ENCODE measurements at regions not wholly inside any gene's neighbourhood (a gene's known extent, or its start where the extent isn't known, plus 50 kb on each side); places are given as distances from the start of the nearest gene placed in this dataset.
"Not testable (repeated sequence)": the region's sequence is repeated elsewhere in the genome, so short reads cannot be mapped to it uniquely, and the experiment has no call there.

DNA sequence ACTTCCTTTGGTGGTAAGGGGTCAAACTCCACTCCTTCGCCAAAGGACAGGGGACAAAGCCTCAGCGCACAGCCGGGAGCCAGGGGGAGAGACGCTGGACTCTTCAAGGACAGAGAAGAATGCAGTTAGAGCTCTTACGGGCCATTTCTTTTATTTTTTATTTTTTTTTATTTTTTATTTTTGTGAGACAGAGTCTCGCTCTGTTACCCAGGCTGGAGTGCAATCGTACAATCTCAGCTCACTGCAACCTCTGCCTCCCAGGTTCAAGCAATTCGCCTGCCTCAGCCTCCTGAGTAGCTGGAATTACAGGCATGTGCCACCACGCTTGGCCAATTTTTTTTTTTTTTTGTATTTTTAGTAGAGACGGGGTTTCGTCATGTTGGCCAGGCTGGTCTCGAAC lies 93.2 kb upstream of the RPH3AL start, which contains the start of gene RFLNB:
RFLNB (minus strand) TSS at position 101 of the 400 bp plus-strand sequence.
- not testable (repeated sequence) for DNase-seq (ENCODE audit: low read depth)

DNA sequence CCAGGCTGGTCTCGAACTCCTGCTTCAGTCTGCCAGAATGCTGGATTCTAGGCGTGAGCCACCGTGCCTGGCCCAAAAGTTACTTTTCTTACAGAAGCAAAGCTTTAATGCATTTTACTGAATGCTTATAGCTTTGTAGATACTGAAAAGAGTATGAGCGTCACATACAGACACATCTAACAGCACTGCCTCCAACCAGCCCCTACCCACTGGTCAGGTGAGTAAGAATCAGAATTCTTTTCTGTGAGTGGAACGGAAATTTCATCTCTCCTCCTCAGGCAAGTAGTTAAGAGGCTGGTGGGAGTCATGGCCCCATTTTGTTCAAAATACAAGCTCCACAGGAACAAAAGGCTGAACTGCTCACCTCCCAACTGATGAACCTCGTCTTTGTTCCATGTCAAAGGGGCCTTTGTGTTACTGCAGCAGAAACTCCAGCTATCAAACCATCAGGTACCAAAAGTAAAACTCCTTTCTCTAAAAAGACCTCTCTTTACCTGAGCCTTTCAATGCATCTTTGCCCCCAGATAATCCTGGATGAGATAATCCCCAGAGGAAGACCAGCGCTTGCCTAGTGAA lies 92.4 kb upstream of the RPH3AL start:
- no peak for DNase-seq (ENCODE audit: low read depth)

DNA sequence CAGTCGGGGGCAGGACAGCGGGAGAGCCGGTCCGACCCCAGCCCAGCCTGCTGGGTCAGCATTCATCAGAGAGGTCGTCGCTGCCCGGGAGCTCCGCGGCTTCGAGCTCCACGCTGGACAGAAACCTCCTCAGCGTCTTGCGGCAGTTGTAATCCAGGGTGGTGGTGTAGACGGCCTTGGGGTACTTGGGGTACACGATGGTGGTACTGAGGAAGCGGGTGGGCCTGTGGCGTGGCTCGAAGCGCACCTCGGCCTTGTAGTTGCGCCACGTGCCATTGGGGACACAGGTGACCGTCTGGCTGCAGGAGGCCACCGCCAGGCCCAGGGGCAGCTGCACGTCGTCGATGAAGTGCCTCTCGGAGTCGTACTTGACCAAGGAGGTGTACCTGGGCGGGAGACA lies 90.5 kb upstream of the RPH3AL start:
- no peak for DNase-seq (ENCODE audit: low read depth)

DNA sequence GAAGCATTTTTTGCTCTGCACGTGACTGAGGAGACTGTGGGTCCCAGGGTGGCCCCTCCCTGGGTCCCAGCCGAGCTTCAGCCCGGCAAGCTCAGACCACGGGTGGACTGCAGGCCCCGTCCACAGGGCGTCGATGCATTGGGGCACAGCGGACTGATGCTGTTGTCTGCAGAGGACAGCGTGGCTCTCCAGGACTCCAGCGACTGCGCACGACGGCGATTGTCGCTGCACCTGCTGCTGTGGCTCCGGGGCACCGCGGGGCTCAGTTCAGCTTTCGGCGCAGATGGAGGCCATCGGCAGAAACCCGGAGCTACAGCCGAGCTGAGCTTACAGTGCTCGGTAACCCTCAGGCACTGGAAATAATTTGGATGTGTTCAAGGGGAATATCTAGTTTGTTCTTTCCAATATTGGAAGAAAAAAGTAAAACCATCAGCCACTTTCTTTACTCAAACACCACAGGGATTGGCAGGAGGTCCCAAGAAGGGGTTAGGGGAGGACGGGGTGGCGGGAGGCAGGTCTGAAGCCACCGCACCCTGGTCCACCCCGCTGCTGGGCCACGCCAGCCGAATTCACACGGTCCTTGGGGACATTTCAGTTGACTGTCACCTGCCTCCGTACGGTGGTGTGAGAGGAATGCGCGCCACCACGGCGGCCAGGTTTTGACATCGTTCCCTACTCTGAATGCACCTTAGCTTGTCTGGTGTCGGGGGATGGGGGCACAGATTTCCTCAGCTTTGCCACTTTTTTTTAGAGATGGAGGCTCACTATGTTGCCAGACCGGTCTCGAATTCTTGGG lies 88.7 kb upstream of the RPH3AL start:
- no peak for DNase-seq (ENCODE audit: low read depth)

DNA sequence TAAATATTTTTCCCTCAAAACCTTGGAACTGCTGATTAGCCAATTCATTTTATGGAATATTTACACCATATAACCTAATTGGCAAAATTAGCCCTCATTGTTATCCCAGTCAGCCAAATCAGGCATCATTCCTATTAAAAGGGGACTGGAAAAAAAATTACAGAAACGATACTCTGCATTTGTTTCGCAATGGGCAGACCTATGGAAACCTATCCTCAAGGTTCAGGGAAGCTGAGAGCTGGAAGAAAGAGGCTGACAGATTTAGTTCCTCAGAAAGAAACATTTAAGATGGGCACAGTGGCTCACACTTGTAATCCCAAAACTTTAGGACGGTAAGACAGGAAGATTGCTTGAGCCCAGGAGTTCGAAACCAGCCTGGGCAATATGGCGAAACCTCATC lies 85.6 kb upstream of the RPH3AL start:
- no peak for DNase-seq (ENCODE audit: low read depth)

DNA sequence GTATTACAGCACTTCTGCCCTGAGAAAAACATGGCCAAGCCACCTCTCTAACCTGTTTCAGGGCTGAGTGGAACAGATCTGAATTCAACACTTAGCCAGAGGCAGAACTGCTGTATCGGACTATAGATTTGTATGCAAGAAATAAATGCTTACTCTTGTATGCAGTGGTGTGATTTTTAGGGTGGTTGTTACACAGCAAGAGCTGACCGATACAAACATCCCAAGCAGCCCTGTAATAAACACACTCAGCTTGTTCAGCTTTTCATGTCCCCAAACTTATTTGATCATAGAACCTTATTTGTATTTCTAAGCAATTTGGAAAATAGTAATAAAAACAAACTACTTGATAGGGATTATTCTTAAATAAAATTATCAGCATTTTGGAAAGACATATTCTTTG lies 84.9 kb upstream of the RPH3AL start:
- no peak for DNase-seq (ENCODE audit: low read depth)

DNA sequence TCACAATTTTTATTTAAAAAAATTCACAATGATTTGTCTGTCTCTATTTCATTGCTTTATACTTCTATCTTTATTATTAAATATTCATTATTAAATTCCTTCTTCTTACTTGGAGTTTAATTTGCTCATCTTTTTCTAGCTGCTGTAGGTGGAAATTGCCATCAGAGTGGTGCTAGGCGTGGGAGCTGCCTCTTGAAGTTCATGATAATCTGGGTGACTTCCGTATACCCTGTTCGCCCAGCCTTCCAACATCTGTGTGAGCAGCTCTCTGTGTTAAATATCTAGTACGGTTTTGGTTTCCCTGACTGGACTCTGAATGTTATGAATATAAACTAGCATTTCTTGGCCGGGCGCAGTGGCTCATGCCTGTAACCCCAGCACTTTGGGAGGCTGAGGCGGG lies 84.0 kb upstream of the RPH3AL start:
- DNase-seq (ENCODE audit: low read depth), result no peak

DNA sequence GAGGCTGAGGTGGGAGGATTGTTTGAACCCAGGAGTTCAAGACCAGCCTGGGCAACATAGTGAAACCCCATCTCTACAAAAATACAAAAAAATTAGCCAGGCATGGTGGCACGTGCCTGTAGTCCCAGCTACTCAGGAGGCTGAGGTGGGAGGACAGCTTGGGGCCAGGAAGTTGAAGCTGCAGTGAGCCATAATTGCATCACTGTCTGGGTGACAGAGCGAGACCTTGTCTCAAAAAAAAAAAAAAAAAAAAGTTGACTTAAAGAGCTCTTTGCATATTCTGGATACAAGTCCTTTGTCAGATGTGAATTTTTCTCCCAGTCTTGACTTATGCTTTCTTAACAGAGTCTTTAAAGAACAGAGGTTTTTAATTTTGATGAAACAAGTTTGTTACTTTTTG lies 79.9 kb upstream of the RPH3AL start:
- DNase-seq (ENCODE audit: low read depth), result not testable (repeated sequence)

DNA sequence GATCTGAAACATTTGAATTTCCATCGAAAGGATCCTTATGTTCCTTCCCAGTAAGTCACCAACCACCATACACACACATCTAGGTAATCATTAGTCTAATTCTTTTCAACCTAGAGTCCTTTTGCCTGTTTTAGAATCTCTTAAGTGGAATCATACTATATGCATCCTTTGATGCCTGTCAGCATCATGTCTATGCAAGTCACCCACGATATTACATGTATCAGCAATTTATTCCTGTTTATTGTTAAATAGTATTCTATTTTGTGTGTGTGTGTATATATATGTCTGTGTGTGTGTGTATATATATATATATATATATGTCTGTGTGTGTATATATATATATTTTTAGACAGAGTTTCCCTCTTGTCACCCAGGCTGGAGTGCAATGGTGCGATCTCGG lies 78.9 kb upstream of the RPH3AL start:
- no peak for DNase-seq (ENCODE audit: low read depth)

DNA sequence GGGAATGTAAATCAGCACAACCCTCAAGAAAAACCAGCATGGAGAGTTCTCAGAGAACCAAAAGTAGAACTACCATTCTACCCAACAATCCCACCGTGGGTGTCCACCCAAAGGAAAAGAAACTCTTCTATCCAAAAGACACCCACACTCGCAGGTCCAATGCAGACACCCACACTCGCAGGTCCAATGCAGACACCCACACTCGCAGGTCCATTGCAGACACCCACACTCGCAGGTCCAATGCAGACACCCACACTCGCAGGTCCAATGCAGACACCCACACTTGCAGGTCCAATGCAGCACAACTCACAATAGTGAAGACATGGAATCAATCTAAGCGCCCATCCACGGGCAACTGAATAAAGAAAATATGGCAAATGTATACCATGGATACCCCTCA lies 77.0 kb upstream of the RPH3AL start:
- DNase-seq (ENCODE audit: low read depth), result no peak

DNA sequence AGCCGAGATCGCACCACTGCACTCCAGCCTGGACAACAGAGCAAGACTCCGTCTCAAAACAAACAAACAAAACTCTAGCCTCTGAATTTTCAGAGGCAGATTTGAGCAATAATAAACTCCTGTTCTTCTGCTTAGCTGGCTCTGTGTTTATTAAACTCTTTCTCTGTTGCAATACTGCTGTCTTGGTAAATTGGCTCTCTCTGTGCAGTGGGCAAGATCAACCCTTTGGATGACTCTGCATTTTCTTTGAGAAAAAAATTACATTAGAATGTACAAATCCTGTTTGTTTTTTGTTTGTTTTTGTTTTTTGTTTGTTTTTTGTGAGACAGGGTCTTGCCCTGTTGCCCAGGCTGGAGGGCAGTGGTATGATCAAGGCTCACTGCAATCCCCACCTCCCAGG lies 75.8 kb upstream of the RPH3AL start:
- DNase-seq (ENCODE audit: low read depth), result no peak

DNA sequence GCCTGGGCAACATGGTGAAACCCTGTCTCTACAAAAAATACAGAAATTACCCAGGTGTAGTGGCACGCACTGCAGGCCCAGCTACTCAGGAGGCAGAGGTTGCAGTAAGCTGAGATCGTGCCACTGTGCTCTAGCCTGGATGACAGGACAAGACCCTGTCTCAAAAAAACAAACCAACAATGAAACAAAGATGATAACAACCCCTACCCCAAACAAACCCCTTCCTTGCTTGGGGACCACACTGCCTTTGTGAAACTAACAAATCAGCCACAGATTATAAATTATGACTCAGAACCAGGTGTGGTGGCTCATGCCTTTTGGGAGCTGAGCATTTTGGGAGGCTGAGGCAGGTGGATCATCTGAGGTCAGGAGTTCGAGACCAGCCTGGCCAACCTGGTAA lies 75.3 kb upstream of the RPH3AL start:
- DNase-seq (ENCODE audit: low read depth), result no peak

DNA sequence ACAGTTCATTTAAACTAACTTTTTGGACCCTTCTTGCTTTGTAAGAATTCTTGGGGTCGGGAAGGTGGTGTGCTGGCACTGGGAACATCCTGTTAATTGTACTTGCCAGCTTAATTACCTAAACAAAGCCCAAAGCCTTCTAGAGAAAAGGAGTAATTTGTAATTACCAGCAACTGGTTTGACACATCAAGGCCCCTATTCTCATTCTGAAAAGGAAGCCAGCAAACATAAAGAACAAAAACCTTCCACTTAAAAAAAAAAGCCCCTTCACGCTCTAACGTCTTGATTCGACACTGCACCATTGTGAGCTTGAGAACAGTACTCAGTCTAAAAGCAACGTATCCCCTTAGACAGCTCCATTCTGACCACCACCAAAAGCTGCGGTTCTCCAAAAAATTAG lies 74.7 kb upstream of the RPH3AL start:
- DNase-seq (ENCODE audit: low read depth), result no peak

DNA sequence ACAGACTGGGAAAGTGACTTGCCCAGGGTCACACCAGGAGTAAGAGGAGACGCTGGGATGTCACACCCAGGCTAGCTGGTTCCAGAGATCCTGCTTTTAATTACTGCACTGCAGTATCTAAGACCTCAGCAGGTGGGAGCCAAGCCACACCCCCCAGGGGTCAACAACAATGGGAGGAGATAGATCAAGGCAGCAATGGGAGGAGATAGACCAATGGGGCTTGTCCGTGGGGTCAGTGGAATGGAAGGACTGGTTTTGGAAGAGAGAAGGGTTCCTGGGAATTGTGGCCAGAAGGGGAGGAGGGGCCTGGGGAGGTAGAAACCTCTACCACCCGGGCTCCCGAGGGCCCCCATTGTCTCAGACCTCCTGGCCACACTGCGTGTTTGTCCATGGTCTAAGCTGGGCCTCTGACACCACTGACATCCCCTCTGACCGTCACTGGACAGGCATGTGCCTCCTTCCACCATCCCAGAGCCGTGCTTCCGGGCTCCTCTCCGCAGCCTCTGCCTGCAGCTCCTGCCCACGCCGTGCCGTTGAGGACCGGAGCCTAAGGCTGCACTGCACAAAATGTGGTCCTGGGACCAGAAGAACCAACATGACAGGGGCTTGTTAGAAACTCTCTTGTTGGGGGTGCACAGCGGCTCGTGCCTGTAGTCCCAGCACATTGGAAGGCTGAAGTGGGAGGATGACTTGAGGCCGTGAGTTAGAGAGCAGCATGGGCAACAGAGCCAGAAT lies 69.8 kb upstream of the RPH3AL start:
- no peak for DNase-seq (ENCODE audit: low read depth)

DNA sequence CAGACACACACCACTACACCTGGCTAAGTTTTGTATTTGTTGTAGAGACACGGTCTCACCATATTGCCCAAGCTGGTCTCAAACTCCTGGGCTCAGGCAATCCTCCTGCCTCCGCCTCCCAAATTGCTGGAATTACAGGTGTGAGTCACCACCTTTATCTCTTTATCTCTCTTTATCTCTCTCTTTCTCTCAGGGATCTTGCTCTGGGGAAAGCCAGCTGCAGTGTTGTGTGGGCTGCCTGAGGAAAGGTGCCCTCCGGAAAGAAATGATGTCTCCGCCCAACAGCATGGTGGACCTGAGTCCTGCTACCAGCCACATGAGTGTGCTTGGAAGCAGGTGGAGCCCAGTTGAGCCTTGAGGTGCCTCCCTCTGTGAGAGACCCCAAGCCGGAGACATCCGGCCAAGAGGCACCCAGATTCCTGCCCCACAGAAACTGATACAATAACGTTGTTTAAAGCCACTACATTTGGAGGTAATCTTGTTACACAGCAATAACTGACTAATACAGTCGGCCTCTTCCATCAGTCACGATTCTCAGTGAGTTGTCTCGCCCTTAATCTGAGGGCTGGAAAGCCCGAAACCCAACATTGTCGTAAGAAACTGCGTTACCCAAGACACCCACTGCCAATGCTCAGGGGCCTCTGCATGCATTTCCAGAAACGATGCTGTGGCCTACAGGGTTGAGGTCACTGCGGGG lies 68.0 kb upstream of the RPH3AL start:
- DNase-seq (ENCODE audit: low read depth), result no peak

DNA sequence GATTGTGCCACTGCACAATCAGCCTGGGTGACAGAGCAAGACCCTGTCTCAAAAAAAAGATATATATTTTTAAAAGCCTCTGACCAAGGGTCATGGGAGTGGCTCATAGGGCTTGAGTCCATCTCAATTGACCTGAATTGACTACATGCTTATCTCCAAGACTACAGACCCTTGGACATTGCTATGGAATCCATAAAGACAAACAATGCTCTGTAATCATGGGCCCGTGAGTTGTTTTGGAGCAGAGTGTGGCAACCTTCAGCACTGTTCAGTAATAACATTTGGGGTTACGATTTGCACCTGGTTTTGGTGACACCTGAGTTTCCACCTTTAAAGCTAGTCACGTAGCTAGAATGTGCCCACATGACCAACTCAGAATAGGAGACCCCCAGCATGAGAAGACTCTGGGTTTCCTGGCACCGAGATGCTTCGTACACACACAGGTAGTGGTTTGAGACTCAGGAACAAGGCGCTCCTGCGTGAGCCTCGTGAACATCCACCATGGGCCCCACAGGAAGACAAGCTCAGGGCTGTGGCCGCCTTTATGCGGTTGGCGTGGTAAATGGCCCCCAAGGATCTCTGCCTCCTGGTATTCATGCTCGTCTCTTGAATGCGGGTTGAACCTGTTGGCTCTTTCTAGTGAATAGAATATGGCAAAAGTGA lies 66.6 kb upstream of the RPH3AL start:
- no peak for DNase-seq (ENCODE audit: low read depth)

DNA sequence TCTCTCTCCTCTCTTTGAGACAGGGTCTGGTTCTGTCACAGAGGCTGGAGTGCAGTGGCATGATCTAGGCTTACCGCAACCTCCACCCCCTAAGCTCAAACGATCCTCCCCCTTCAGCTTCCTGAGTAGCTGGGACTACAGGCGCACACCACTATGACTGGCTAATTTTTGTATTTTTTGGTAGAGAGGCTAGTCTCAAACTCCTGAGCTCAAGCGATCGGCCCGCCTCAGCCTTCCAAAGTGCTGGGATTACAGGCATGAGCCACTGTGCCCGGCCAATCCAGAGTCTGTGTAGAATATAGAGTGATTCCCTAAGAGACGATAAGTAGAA lies 65.8 kb upstream of the RPH3AL start:
- no peak for DNase-seq (ENCODE audit: low read depth)

DNA sequence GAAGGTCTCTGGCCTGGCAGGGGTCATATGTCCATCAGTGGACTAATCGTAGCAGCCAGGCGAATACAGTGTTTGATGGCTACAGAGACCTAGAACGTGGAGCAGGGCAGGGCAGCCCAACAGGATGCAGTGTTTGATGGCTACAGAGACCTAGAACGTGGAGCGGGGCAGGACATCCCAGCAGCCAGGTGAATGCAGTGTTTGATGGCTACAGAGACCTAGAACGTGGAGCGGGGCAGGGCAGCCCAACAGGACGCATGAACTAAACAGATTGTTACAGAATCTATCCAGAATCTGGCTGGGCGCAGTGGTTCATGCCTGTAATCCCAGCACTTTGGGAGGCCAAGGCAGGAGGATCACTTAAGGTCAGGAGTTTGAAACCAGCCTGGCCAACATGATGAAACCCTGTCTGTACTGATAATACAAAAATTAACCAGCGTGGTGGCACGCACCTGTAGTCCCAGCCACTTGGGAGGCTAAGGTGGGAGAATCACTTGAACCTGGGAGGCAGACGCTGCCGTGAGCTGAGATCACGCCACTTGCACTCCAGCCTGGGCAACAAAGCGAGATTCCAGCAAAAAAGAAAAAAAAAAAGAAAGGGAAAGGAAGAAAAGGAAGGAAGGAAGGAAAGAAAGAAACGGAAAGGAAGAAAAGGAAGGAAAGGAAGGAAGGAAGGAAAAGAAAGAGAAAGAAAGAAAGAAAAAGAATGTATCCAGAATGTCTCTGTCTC lies 65.2 kb upstream of the RPH3AL start:
- no peak for DNase-seq (ENCODE audit: low read depth)

DNA sequence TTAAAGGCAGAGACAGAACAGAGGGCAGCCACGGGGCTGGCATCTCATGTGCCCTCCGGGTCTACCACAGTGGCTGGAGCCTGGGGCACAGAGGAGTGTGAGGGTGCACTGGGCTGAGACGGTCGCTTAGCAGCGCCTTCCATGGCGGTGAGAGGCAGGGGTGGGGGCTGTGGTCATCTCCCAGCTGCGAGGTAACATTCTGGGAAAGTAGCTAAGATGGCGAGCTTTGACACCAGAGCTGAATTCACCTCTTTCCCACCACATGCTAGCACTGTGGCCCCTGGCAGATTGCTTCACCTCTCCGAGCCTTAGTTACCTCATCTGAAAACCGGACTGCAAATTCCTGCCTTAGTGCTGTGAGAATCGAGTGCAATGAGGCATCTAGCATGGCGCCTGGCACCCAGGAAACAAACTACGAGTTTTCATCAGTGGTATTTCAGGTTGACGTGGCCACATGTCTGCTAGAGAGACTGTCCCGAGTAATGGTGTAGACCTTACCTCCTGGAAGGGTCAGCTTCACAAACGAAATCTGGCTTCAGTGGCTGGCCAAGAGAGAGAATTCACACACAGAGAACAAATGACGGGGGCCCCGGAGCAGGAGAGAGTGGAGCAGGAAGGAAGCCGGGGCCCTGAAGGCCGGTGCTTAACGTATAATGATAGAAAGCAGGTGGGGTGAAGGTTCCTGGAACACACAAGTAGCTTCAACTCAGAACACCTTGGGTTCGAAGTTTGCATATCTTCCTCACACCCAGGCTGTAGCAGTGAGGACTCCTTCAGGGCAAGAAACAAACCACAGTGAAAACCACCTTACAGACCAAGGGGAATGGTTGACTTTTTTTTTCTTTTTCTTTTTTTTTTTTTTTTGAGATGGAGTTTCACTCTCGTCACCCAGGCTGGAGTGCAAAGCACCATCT lies 63.9 kb upstream of the RPH3AL start:
- no peak for DNase-seq (ENCODE audit: low read depth)

DNA sequence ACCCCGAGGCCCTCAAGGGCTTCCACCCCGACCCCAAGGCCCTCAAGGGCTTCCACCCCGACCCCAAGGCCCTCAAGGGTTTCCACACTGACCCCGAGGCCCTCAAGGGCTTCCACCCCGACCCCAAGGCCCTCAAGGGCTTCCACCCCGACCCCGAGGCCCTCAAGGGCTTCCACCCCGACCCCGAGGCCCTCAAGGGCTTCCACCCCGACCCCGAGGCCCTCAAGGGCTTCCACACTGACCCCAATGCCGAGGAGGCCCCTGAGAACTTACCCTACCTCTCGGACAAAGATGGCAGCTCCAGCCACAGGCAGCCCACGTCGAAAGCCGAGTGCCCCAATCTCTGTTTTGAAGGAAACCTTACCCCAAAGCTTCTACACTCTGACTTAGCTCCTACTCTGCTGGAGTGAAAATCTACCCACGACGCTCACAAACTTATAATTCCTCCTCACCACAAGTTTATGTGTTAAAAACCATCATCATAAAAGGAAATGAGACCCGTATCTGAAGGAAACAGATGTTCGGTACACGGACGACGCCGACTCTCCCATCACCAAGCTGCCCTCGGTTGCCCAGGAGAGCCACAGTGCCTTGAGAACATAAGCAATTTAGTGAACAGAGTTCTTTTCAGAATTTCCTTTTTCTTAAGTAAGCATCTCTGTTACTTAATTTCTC lies 61.2 kb upstream of the RPH3AL start:
- DNase-seq (ENCODE audit: low read depth), result no peak

Measured in HS-27A (cell line).